A204.1 (cell line): ENCODE measurements at regions not wholly inside any gene's neighbourhood (a gene's known extent, or its start where the extent isn't known, plus 50 kb on each side); places are given as distances from the start of the nearest gene placed in this dataset.

Source experiments
- FAIRE-seq: peaks from 2 replicates; lab custom pipeline; 2012; peaks lifted over from hg19 to GRCh38; lab: Jason Lieb, UNC

- FAIRE-seq: no peak
These were observed 223.8 kb downstream of the HAO1 start for GRCh38 chr20:7716286-7716972.

- FAIRE-seq: no peak
These were observed 217.7 kb downstream of the HAO1 start for GRCh38 chr20:7722564-7722963.

- no peak for FAIRE-seq
These were observed 217.0 kb downstream of the HAO1 start for GRCh38 chr20:7723284-7723683.

GRCh38 chr20:7728338-7728737 lies 211.9 kb downstream of the HAO1 start:
- no peak for FAIRE-seq

- no peak for FAIRE-seq
These were observed 206.0 kb downstream of the HAO1 start for GRCh38 chr20:7734216-7734615.

GRCh38 chr20:7736336-7736735 lies 203.9 kb downstream of the HAO1 start:
- FAIRE-seq: no peak

GRCh38 chr20:7741866-7742265 lies 198.4 kb downstream of the HAO1 start:
- FAIRE-seq: no peak

GRCh38 chr20:7742479-7742878 lies 197.8 kb downstream of the HAO1 start:
- no peak for FAIRE-seq

GRCh38 chr20:7744411-7744810 lies 195.8 kb downstream of the HAO1 start:
- FAIRE-seq: no peak

GRCh38 chr20:7748624-7749023 lies 191.6 kb downstream of the HAO1 start:
- FAIRE-seq: no peak

GRCh38 chr20:7754102-7754501 lies 186.2 kb downstream of the HAO1 start:
- no peak for FAIRE-seq

- no peak for FAIRE-seq
These were observed 181.9 kb downstream of the HAO1 start for GRCh38 chr20:7758406-7758805.

- no peak for FAIRE-seq
These were observed 179.8 kb downstream of the HAO1 start for GRCh38 chr20:7760247-7761031.

GRCh38 chr20:7765221-7765620 lies 175.0 kb downstream of the HAO1 start:
- no peak for FAIRE-seq

- FAIRE-seq: no peak
These were observed 170.2 kb downstream of the HAO1 start for GRCh38 chr20:7770046-7770445.

- FAIRE-seq: no peak
These were observed 169.7 kb downstream of the HAO1 start for GRCh38 chr20:7770578-7770977.

- FAIRE-seq: no peak
These were observed 167.9 kb downstream of the HAO1 start for GRCh38 chr20:7772371-7772770.

- FAIRE-seq: no peak
These were observed 166.7 kb downstream of the HAO1 start for GRCh38 chr20:7773511-7773910.

- no peak for FAIRE-seq
These were observed 165.2 kb downstream of the HAO1 start for GRCh38 chr20:7775072-7775471.

- no peak for FAIRE-seq
These were observed 164.1 kb downstream of the HAO1 start for GRCh38 chr20:7776148-7776547.

- FAIRE-seq: no peak
These were observed 150.1 kb downstream of the HAO1 start for GRCh38 chr20:7790189-7790588.

GRCh38 chr20:7792150-7792869 lies 147.9 kb downstream of the HAO1 start:
- no peak for FAIRE-seq

- no peak for FAIRE-seq
These were observed 142.1 kb downstream of the HAO1 start for GRCh38 chr20:7798176-7798575.
